Neural crest cell (in vitro differentiated cells): ENCODE measurements at regions not wholly inside any gene's neighbourhood (a gene's known extent, or its start where the extent isn't known, plus 50 kb on each side); places are given as distances from the start of the nearest gene placed in this dataset.
"Not testable (repeated sequence)": the region's sequence is repeated elsewhere in the genome, so short reads cannot be mapped to it uniquely, and the experiment has no call there.

ENCODE experiments used
- DNase-seq: peaks from one replicate; pipeline ENCODE4 v3.0.0; 2021; ENCODE audit warnings: low read depth, mixed read lengths, low spot score
- H3K27ac Mint-ChIP-seq: one replicate; pipeline ENCODE4 v1.8.0; 2021; ENCODE audit warnings: mild to moderate bottlenecking, mixed read lengths; ENCODE audit not compliant: unreplicated experiment
- H3K27me3 Mint-ChIP-seq: 2 replicates; pipeline ENCODE4 v1.8.0; 2021; ENCODE audit warnings: low read depth, mild to moderate bottlenecking, mixed read lengths
- H3K36me3 Mint-ChIP-seq: 2 replicates; pipeline ENCODE4 v1.8.0; 2021; ENCODE audit warnings: low read depth, mild to moderate bottlenecking, mixed read lengths
- H3K4me1 Mint-ChIP-seq: 2 replicates; pipeline ENCODE4 v1.8.0; 2021; ENCODE audit warnings: mixed read lengths
- H3K4me3 Mint-ChIP-seq: one replicate; pipeline ENCODE4 v1.8.0; 2021; ENCODE audit warnings: mild to moderate bottlenecking, mixed read lengths
- H3K9me3 Mint-ChIP-seq: 2 replicates; pipeline ENCODE4 v1.8.0; 2021; ENCODE audit warnings: mixed read lengths
- CTCF ChIP-seq: fragments of 200-600 bp; sonication (generic); conservative IDR thresholded peaks from 2 replicates; pipeline ENCODE4 v1.5.0; 2021; ENCODE audit warnings: antibody characterized with exemption, mild to moderate bottlenecking

GRCh38 chr5:103679873-103680272 lies 117.3 kb upstream of the NUDT12 start:
- H3K27ac Mint-ChIP-seq, result peak overlapping the region; percentile 1
- peaks cover 4% of the 10 kb centered on the region for H3K9me3 Mint-ChIP-seq
- no peak for TF ChIP-seq CTCF
- H3K4me1 Mint-ChIP-seq, result peaks cover 26% of the 10 kb centered on the region
- no peaks in the 10 kb centered on the region for H3K27me3 Mint-ChIP-seq
- no peaks in the 10 kb centered on the region for H3K36me3 Mint-ChIP-seq
- no peak overlapping the region for H3K4me3 Mint-ChIP-seq
- DNase-seq, result no peak

- not testable (repeated sequence) for H3K27ac Mint-ChIP-seq, DNase-seq, H3K9me3 Mint-ChIP-seq, H3K4me3 Mint-ChIP-seq, H3K27me3 Mint-ChIP-seq, H3K36me3 Mint-ChIP-seq
- H3K4me1 Mint-ChIP-seq, result peaks cover 26% of the 10 kb centered on the region
Observed at GRCh38 chr5:103676198-103676597, 113.6 kb upstream of the NUDT12 start.

- no peak overlapping the region for H3K27ac Mint-ChIP-seq
- H3K4me3 Mint-ChIP-seq, result no peak overlapping the region
- H3K9me3 Mint-ChIP-seq, result peaks cover 4% of the 10 kb centered on the region
- TF ChIP-seq CTCF, result no peak
- H3K36me3 Mint-ChIP-seq, result no peaks in the 10 kb centered on the region
- H3K27me3 Mint-ChIP-seq, result no peaks in the 10 kb centered on the region
- no peak for DNase-seq
- peaks cover 24% of the 10 kb centered on the region for H3K4me1 Mint-ChIP-seq
Observed at GRCh38 chr5:103674739-103675138, 112.2 kb upstream of the NUDT12 start.

- TF ChIP-seq CTCF, result no peak
- Mint-ChIP-seq H3K27me3 (no peaks in the 10 kb centered on the region), H3K27ac (no peak overlapping the region), H3K4me3 (no peak overlapping the region), H3K36me3 (no peaks in the 10 kb centered on the region), H3K4me1 (peaks cover 19% of the 10 kb centered on the region), H3K9me3 (peaks cover 4% of the 10 kb centered on the region)
- DNase-seq, result no peak
Observed at GRCh38 chr5:103674251-103674650, 111.7 kb upstream of the NUDT12 start.

- Mint-ChIP-seq H3K4me3 (no peak overlapping the region), H3K9me3 (peaks cover 6% of the 10 kb centered on the region), H3K27ac (peak overlapping the region; percentile 39), H3K4me1 (peaks cover 24% of the 10 kb centered on the region), H3K27me3 (no peaks in the 10 kb centered on the region), H3K36me3 (no peaks in the 10 kb centered on the region)
- no peak for DNase-seq
- no peak for TF ChIP-seq CTCF
Observed at GRCh38 chr5:103669615-103670014, 107.0 kb upstream of the NUDT12 start.

- H3K27me3 Mint-ChIP-seq, result no peaks in the 10 kb centered on the region
- no peak overlapping the region for H3K4me3 Mint-ChIP-seq
- no peak overlapping the region for H3K27ac Mint-ChIP-seq
- H3K4me1 Mint-ChIP-seq, result peaks cover 24% of the 10 kb centered on the region
- DNase-seq, result no peak
- peaks cover 9% of the 10 kb centered on the region for H3K9me3 Mint-ChIP-seq
- peaks cover 2% of the 10 kb centered on the region for H3K36me3 Mint-ChIP-seq
- TF ChIP-seq CTCF, result no peak
Observed at GRCh38 chr5:103668281-103668680, 105.7 kb upstream of the NUDT12 start.
